SK-N-SH treated with all-trans-retinoic acid at 6 μM for 48 hours (cell line): ENCODE measurements at regions not wholly inside any gene's neighbourhood (a gene's known extent, or its start where the extent isn't known, plus 50 kb on each side); places are given as distances from the start of the nearest gene placed in this dataset.

ENCODE experiments used
- BACH2 ChIP-seq: fragments of 250-450 bp; sonication (Bioruptor Pico); IDR thresholded peaks from 2 replicates; pipeline ENCODE4 v1.9.0; 2021; ENCODE audit warnings: mild to moderate bottlenecking, borderline replicate concordance
- CSDC2 ChIP-seq: fragments of 250-450 bp; sonication (Bioruptor Pico); IDR thresholded peaks from 2 replicates; pipeline ENCODE4 v1.5.0; 2020; ENCODE audit warnings: mild to moderate bottlenecking, moderate library complexity
- CSRNP3 ChIP-seq: fragments of 250-450 bp; sonication (Bioruptor Pico); IDR thresholded peaks from 2 replicates; pipeline ENCODE4 v1.5.1; 2021; ENCODE audit warnings: mild to moderate bottlenecking, moderate library complexity
- GLIS3 ChIP-seq: fragments of 250-450 bp; sonication (Bioruptor Pico); IDR thresholded peaks from 2 replicates; pipeline ENCODE4 v1.5.0; 2020; ENCODE audit warnings: mild to moderate bottlenecking, moderate library complexity
- RARB ChIP-seq: fragments of 250-450 bp; sonication (Bioruptor Pico); IDR thresholded peaks from 2 replicates; pipeline ENCODE4 v1.8.0; 2021; ENCODE audit warnings: mild to moderate bottlenecking, moderate library complexity
- TCF4 ChIP-seq: fragments of 250-450 bp; sonication (Bioruptor Pico); IDR thresholded peaks from 2 replicates; pipeline ENCODE4 v1.8.0; 2021; ENCODE audit warnings: mild to moderate bottlenecking, moderate library complexity, borderline replicate concordance
- ZFP3 ChIP-seq: fragments of 250-450 bp; sonication (Bioruptor Pico); IDR thresholded peaks from 2 replicates; pipeline ENCODE4 v1.5.0; 2020; ENCODE audit warnings: mild to moderate bottlenecking, moderate library complexity
- ZNF565 ChIP-seq: fragments of 450-650 bp; formaldehyde crosslinking; conservative IDR thresholded peaks from 2 replicates; pipeline ENCODE4 v1.5.0; 2020; ENCODE audit warnings: low read depth, mild to moderate bottlenecking, moderate library complexity
- ZNF8 ChIP-seq: fragments of 450-650 bp; formaldehyde crosslinking; IDR thresholded peaks from 2 replicates; pipeline ENCODE4 v1.5.0; 2020; ENCODE audit warnings: mild to moderate bottlenecking, moderate library complexity

- TF ChIP-seq RARB (no peak), CSRNP3 (CRISPR knock-in tag) (no peak), CSDC2 (CRISPR knock-in tag) (no peak), BACH2 (CRISPR knock-in tag) (no peak), ZFP3 (CRISPR knock-in tag) (no peak), ZNF565 (no peak), ZNF8 (CRISPR knock-in tag) (no peak), TCF4 (CRISPR knock-in tag) (no peak), GLIS3 (CRISPR knock-in tag) (no peak)
These were observed 1273.1 kb upstream of the TMEM132C start for GRCh38 chr12:126993898-126994297.
